ENCODE measurements at regions not wholly inside any gene's neighbourhood (a gene's known extent, or its start where the extent isn't known, plus 50 kb on each side); places are given as distances from the start of the nearest gene placed in this dataset.
"Not testable (repeated sequence)": the region's sequence is repeated elsewhere in the genome, so short reads cannot be mapped to it uniquely, and the experiment has no call there.

GRCh38 chr21:6530655-6531054, 3990.7 kb upstream of the TPTE start:
- not testable (repeated sequence) for H3K9me2 ChIP-seq (replicated peaks; ENCODE audit: insufficient read depth, low read length); H3K27ac ChIP-seq (ENCODE audit: low read length); H3K4me1 ChIP-seq (ENCODE audit: low read length); H3K4me3 ChIP-seq (ENCODE audit: low read length); H3K9ac ChIP-seq (ENCODE audit: low read length); H4K20me1 ChIP-seq (ENCODE audit: insufficient read depth, low read depth, low read length); H3K36me3 ChIP-seq (ENCODE audit: insufficient read depth, low read length); H3K9me3 ChIP-seq (ENCODE audit: low read length); H3K27me3 ChIP-seq (ENCODE audit: low read length); H3K79me2 ChIP-seq (ENCODE audit: low read length); H3K4me2 ChIP-seq (ENCODE audit: low read depth, low read length, poor library complexity, severe bottlenecking); H2AFZ ChIP-seq (ENCODE audit: low read length); DNase-seq

DNA sequence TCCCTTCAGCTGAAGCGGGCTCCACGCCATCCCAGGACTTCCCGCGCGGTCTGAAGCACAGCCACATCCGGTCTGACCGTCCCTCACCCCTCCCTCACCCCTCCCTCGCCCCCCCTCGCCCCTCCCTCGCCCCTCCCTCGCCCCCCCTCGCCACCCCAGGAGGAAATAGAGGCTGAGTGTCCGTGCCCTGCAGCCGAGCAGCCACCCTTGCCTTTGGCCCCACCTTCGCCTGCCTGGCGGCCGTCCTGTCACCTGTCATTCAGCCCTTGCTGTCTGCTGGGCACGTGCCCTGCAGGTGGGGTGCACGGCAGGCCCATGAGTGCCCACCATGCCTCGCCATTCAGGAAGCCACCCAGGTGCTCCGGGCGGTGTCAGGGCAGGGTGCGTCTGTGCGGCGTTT, 3988.1 kb upstream of the TPTE start:
- H3K9ac ChIP-seq (ENCODE audit: low read length); H3K36me3 ChIP-seq (ENCODE audit: insufficient read depth, low read length): not testable (repeated sequence)

GRCh38 chr21:6538320-6538719, 3983.1 kb upstream of the TPTE start:
- H3K9me3 ChIP-seq (ENCODE audit: low read length); H2AFZ ChIP-seq (ENCODE audit: low read length); H3K4me1 ChIP-seq (ENCODE audit: low read length); H3K27ac ChIP-seq (ENCODE audit: low read length); H3K4me2 ChIP-seq (ENCODE audit: low read depth, low read length, poor library complexity, severe bottlenecking); H3K36me3 ChIP-seq (ENCODE audit: insufficient read depth, low read length); H3K9ac ChIP-seq (ENCODE audit: low read length); DNase-seq; H3K27me3 ChIP-seq (ENCODE audit: low read length); H3K4me3 ChIP-seq (ENCODE audit: low read length); H4K20me1 ChIP-seq (ENCODE audit: insufficient read depth, low read depth, low read length); H3K79me2 ChIP-seq (ENCODE audit: low read length); H3K9me2 ChIP-seq (replicated peaks; ENCODE audit: insufficient read depth, low read length): not testable (repeated sequence)

More for the DNA sequence above, 3988.1 kb upstream of the TPTE start:
- not testable (repeated sequence) for H3K9me2 ChIP-seq (replicated peaks; ENCODE audit: insufficient read depth, low read length); H2AFZ ChIP-seq (ENCODE audit: low read length); H3K4me1 ChIP-seq (ENCODE audit: low read length); H3K4me2 ChIP-seq (ENCODE audit: low read depth, low read length, poor library complexity, severe bottlenecking); H3K27ac ChIP-seq (ENCODE audit: low read length); DNase-seq; H3K4me3 ChIP-seq (ENCODE audit: low read length); H4K20me1 ChIP-seq (ENCODE audit: insufficient read depth, low read depth, low read length); H3K27me3 ChIP-seq (ENCODE audit: low read length); H3K79me2 ChIP-seq (ENCODE audit: low read length); H3K9me3 ChIP-seq (ENCODE audit: low read length)

DNA sequence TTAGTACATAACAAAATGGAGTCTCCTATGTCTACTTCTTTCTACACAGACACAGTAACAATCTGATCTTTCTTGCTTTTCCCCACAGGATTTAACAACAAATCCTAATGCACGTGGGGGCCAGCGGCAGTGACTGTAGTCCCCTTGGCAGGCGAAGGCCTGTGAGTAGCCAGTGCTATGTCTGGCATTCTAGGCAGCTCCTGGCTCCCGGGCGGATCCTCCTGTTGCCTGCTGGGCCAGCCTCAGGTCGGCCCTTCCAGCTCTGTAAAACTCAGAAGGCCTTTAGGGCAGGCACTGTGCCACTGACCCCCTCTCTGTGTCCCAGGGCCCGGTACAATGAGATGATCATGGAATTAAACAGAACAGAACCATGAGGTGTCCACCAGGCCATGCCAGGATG, 3981.7 kb upstream of the TPTE start:
- not testable (repeated sequence) for H3K9me3 ChIP-seq (ENCODE audit: low read length); H3K9me2 ChIP-seq (replicated peaks; ENCODE audit: insufficient read depth, low read length); H2AFZ ChIP-seq (ENCODE audit: low read length); H3K4me3 ChIP-seq (ENCODE audit: low read length); H4K20me1 ChIP-seq (ENCODE audit: insufficient read depth, low read depth, low read length); H3K36me3 ChIP-seq (ENCODE audit: insufficient read depth, low read length); H3K4me1 ChIP-seq (ENCODE audit: low read length); H3K27me3 ChIP-seq (ENCODE audit: low read length); H3K79me2 ChIP-seq (ENCODE audit: low read length); DNase-seq; H3K27ac ChIP-seq (ENCODE audit: low read length); H3K4me2 ChIP-seq (ENCODE audit: low read depth, low read length, poor library complexity, severe bottlenecking); H3K9ac ChIP-seq (ENCODE audit: low read length)

DNA sequence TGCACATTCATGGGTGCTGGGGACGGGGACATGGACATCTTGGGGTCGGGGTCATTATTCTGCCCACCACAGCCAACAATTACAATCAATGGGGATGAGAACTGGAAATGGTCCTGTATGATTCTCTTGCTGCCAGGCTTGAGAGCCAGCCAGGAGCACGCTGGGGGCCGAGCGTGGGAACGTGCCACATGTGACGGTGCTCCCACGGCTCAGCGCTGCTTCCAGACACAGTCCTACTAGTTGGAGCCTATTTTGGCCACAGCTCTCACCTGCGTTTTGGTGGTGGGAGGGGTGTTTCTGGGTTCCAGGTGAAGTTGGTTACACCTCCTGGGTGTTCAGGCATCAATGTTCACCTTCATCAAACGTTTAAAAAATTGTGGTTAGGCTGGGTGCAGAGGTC, 3980.3 kb upstream of the TPTE start:
- not testable (repeated sequence) for H4K20me1 ChIP-seq (ENCODE audit: insufficient read depth, low read depth, low read length); DNase-seq; H3K27ac ChIP-seq (ENCODE audit: low read length); H3K9me2 ChIP-seq (replicated peaks; ENCODE audit: insufficient read depth, low read length); H2AFZ ChIP-seq (ENCODE audit: low read length); H3K9me3 ChIP-seq (ENCODE audit: low read length); H3K27me3 ChIP-seq (ENCODE audit: low read length); H3K4me1 ChIP-seq (ENCODE audit: low read length); H3K36me3 ChIP-seq (ENCODE audit: insufficient read depth, low read length); H3K79me2 ChIP-seq (ENCODE audit: low read length); H3K4me3 ChIP-seq (ENCODE audit: low read length); H3K9ac ChIP-seq (ENCODE audit: low read length); H3K4me2 ChIP-seq (ENCODE audit: low read depth, low read length, poor library complexity, severe bottlenecking)

- not testable (repeated sequence) for H3K9me2 ChIP-seq (replicated peaks; ENCODE audit: insufficient read depth, low read length); H3K9ac ChIP-seq (ENCODE audit: low read length); H3K4me2 ChIP-seq (ENCODE audit: low read depth, low read length, poor library complexity, severe bottlenecking); H3K27me3 ChIP-seq (ENCODE audit: low read length); H3K4me3 ChIP-seq (ENCODE audit: low read length); DNase-seq; H3K9me3 ChIP-seq (ENCODE audit: low read length); H3K27ac ChIP-seq (ENCODE audit: low read length); H2AFZ ChIP-seq (ENCODE audit: low read length); H3K4me1 ChIP-seq (ENCODE audit: low read length); H4K20me1 ChIP-seq (ENCODE audit: insufficient read depth, low read depth, low read length); H3K79me2 ChIP-seq (ENCODE audit: low read length); H3K36me3 ChIP-seq (ENCODE audit: insufficient read depth, low read length)
Observed at GRCh38 chr21:6545288-6545687, 3976.1 kb upstream of the TPTE start.

DNA sequence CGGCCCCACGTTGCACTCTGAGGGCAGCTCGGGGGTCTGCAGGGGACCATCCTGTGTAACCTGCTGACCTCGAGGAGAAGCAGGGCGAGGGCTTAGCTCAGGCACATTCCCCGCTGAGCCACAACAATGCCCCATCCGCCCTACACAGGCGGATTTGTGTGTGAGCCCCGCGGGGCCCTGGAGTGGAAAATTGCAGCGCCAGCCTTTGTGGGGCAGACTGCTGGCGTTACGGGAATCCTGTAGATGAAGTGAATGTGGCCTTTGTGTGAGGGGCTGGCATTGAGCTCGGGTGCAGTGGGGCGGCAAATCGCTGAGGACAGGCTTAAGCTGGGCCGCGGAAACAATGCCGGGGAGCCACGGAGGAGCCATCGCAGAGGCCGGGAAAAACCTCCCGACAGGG, 3970.3 kb upstream of the TPTE start:
- H2AFZ ChIP-seq (ENCODE audit: low read length); DNase-seq; H3K9me2 ChIP-seq (replicated peaks; ENCODE audit: insufficient read depth, low read length); H3K9ac ChIP-seq (ENCODE audit: low read length); H3K36me3 ChIP-seq (ENCODE audit: insufficient read depth, low read length); H3K4me3 ChIP-seq (ENCODE audit: low read length); H3K4me1 ChIP-seq (ENCODE audit: low read length); H3K9me3 ChIP-seq (ENCODE audit: low read length); H4K20me1 ChIP-seq (ENCODE audit: insufficient read depth, low read depth, low read length); H3K4me2 ChIP-seq (ENCODE audit: low read depth, low read length, poor library complexity, severe bottlenecking); H3K27me3 ChIP-seq (ENCODE audit: low read length); H3K79me2 ChIP-seq (ENCODE audit: low read length); H3K27ac ChIP-seq (ENCODE audit: low read length): not testable (repeated sequence)

GRCh38 chr21:6553505-6554376, 3967.6 kb upstream of the TPTE start:
- not testable (repeated sequence) for H3K4me3 ChIP-seq (ENCODE audit: low read length); H3K27ac ChIP-seq (ENCODE audit: low read length); H3K9ac ChIP-seq (ENCODE audit: low read length); H2AFZ ChIP-seq (ENCODE audit: low read length); H3K4me1 ChIP-seq (ENCODE audit: low read length); H3K27me3 ChIP-seq (ENCODE audit: low read length); H3K36me3 ChIP-seq (ENCODE audit: insufficient read depth, low read length); H3K4me2 ChIP-seq (ENCODE audit: low read depth, low read length, poor library complexity, severe bottlenecking); H3K9me3 ChIP-seq (ENCODE audit: low read length); H4K20me1 ChIP-seq (ENCODE audit: insufficient read depth, low read depth, low read length); H3K9me2 ChIP-seq (replicated peaks; ENCODE audit: insufficient read depth, low read length); DNase-seq; H3K79me2 ChIP-seq (ENCODE audit: low read length)
